Hippocampal formation (tissue), 2 donors: ENCODE measurements at regions not wholly inside any gene's neighbourhood (a gene's known extent, or its start where the extent isn't known, plus 50 kb on each side); places are given as distances from the start of the nearest gene placed in this dataset.
"Not testable (repeated sequence)": the region's sequence is repeated elsewhere in the genome, so short reads cannot be mapped to it uniquely, and the experiment has no call there.

ENCODE experiments used
- DNase-seq, 2 donors: peaks; one replicate each; lab custom pipeline; 2025; lab: John Stamatoyannopoulos, UW

DNA sequence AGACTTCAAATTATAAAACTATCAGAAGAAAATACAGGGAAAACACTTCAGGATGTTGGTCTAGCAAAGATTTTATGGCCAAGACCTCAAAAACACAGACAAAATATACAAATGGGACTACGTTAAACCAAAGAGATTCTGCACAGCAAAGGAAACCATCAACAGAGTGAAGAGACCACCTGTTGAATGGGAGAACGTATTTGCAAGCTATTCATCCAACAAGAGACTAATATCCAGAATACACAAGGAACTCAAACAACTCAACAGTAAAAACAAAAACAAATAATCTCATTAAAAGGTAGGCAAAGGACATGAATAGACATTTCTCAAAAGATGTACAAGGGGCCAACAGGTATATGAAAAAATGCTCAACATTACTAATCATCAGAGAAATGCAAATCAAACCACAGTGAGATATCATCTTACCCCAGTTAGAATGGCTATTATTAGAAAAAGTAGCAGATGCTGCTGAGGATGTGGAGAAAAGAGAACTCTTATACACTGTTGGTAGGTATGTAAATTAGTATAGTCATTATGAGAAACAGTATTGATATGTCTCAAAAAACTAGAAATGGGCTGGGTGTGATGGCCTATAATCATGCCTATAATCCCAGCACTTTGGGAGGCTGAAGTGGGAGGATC lies 112.6 kb downstream of the LRIG2 start:
- DNase-seq = no peak

DNA sequence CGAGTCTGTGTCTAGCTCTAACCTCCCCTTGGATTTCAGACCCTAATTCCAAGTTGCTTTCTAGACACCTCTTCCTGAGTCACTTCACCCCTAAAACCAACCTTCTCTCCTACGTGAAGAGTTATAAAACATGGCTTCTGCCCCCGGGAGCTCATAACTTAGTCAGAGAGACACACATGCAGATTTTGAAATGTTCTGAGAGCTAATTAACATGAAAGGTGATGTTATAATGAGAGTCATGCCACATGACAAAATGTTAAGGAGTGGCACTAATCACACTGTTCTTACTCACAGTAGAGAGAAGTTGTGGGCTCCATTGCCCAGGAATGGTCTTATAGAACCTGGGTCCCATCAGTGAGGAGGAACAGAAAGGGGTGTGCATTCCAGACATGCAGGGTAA lies 117.1 kb downstream of the LRIG2 start:
- DNase-seq = no peak

DNA sequence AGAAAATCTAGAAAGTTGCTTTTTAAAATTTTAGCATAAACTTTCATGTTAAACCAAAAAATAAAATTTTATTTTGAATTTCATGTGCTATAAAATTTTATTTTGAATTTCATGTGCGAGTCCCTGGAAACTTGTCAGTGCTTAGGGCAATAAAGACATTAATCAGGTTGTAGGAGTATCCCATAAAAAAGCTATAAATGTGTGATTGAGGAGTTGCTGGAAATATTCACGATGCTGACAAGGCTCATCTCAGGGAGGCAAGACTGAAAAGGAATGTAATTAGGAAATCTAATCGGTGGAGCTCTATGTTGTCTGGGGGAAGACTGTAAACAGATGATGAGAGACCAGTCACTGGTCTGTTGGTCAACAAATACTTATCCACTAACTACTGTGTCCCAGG lies 117.9 kb downstream of the LRIG2 start:
- DNase-seq = no peak

DNA sequence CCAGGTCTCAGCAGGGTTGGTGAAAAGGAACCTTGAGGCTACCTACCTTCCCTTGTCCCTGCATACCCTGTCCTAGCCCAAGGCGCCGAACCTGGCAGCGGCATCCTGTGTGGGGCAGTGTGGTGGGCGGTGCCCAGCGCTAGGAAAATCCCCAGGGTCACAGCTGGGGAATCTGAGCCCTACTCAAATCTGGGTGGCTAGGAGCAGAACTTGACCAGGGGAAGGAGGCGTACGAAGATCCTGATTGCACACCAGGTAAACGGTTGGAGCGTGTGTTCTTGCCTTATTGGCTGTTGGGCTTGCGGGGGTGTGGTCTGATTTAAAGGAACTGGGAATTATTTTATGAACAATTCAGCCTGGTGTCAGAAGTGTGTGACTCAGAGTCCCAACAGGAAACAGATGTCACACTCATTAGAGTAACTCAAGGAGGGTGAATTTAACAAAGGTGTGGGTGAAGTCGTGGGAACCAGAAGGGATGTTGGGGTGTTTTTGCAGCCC lies 118.6 kb downstream of the LRIG2 start:
- no peak for DNase-seq

DNA sequence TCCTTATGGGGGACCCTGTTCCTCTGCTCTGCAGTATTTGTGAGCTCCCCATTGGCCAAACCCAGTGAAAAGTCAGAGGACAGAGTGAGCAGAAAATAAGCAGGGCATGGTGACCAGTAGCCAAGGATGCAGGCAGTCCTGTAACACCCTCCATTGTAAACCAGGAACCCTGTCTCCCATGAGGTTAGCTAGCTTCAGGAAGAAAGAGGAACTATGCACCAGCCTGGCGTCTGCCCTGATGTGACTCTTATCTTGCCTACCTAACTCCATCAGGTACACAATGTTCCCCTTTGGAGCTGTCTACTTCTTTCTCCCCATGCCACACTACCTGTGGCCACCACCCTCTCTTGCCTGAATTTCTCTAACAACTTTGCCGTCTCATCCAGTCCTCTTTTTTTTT lies 119.2 kb downstream of the LRIG2 start:
- DNase-seq = no peak

DNA sequence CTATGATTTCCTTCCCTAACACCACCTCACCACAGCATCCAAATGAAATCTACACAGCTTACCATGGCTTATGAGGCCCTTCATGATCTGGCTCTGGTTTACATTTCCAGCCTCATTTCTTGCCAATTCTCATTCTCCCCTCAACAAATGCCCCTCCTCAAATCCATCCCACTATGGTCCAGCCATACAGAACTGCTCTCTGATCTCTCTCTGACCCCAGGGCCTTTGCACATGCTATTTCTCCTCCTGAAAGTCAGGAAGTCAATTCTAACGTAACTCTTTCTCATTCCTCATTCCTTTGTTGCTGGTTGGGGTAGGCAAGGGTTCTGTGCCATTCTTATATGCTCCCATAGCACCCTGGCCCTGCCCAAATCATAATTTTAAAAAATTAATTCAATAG lies 120.0 kb downstream of the LRIG2 start:
- no peak for DNase-seq

DNA sequence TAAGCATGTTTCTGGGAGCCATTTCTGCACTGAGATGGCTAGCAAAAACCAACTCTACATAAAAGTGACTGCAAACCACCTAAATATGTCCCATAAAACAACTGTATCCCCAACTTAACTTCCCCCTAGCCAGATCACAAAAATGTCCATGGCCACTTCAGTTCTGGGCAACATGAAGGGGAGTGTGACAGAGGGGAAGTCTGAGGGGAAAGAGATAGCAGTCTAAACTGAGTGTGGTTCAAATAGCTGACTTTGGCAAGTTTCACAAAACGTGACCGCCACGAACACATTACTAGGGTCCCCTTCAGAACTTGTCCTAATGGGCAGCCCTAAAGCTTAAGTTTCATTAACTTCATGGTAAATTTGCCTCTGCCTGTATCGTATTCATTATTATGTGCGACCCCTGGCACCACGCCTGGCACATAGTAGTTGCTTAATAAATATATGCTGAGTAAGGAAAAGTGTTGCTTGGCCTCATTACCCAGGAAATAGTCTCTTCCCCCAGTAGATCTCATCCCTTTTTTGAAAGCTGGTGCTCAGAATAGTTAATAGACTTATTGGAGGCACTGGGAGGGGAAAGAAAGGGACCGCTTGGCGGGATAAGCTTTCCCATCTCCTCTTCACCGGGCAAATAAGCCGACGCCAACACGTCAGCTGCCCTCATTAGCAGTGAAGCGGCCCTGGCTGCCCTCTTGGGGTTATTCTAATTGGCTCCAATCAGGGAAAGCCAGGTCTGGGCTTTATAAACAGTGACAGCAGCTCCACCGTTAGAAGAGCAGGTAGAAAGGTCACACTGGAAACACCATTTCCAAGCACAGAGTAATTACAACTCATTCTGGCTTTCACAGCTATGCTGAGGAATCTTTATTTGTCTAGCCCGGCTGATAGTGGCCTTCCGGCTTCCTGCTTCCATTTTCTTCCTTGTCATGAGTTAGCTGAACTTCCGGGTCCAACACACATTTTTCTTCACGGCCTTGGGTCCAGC lies 122.1 kb downstream of the LRIG2 start:
- no peak for DNase-seq

DNA sequence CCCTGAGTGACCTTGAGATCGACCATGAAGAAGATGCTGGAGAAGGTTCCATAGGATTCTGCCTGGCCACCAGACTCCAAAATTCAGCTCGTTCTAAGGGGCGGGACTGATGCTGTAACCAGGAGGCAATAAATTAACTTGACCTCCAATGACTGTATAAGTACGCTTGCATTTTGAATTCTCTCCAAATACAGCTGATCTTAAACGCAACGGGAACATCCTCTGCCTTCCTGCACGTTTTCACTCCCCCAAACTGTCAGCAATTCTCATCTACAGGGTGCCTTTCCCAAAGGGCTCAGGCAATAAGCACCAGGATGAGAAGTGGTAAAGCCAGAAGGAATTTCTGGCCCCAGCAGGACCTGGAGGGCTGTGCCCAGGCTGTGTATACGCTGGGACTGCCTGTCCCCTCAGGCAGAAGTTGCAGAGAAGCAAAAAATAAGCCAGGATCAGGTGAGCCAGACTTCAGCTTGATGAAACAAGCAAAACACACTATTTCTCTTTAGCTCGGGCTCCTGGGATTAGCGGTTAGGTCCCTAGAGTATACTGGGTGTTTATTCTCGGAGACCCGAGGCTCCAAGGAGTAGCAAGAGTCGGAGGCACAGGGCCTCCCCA lies 124.8 kb downstream of the LRIG2 start:
- no peak for DNase-seq

DNA sequence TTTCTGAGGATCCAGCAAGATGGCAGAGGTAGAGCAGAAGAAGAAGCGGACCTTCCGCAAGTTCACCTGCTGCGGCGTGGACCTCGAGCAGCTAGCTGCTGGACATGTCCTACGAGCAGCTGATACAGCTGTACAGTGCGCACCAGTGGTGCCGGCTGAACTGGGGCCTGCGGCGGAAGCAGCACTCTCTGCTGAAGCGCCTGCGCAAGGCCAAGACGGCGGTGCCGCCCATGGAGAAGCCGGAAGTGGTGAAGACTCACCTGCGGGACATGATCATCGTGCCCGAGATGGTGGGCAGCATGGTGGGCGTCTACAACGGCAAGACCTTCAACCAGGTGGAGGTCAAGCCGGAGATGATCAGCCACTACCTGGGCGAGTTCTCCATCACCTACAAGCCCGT lies 125.8 kb downstream of the LRIG2 start:
- DNase-seq = no peak

DNA sequence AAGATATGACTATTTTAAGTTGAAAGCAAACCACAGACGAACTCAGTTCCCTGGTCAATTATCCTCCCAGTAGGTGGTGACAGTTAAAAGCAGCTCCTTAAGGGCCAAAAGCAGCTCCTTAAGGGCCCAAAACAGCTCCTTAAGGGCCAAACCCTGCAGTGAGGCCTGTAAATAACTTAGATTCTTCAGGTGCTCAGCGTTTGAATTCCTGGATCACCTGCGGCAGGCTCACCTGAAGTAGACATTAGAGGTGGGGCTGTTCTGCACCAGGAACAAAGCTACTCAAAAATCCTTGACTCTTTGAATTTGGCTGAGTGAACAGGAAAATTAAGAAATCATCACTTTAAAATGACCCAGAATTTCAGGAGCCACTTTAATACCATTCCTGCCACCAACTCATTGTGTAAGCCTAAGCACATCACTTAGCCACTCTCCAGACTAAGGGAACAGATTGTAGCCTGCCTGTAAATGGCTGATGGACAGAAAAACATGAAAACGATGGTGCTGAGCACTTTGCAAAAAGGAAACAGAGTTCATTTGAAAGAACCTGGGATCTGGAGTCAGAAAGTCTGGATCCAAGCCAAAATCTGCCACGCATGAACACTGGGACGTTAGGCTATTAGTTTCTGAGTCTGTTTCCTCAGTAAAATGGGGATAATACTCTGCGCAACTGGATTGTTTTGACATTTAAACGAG lies 126.9 kb downstream of the LRIG2 start:
- DNase-seq = no peak

DNA sequence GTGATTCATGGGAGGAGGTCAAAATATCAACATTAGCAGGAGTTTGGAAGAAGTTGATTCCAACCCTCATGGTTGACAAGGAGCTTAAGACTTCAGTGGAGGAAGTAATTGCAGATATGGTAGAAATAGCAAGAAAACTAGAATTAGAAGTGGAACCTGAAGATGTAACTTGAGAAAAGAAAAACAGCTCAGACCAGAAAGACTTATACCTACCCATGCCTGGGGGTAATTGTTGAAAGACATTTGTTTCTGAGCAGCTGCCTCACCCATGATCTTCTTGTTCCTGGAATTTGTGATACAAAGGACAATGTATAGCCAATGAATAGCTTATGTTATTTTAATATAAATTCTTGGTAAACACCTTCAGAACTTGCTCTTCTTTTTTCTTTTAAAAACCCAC lies 128.6 kb downstream of the LRIG2 start:
- no peak for DNase-seq

DNA sequence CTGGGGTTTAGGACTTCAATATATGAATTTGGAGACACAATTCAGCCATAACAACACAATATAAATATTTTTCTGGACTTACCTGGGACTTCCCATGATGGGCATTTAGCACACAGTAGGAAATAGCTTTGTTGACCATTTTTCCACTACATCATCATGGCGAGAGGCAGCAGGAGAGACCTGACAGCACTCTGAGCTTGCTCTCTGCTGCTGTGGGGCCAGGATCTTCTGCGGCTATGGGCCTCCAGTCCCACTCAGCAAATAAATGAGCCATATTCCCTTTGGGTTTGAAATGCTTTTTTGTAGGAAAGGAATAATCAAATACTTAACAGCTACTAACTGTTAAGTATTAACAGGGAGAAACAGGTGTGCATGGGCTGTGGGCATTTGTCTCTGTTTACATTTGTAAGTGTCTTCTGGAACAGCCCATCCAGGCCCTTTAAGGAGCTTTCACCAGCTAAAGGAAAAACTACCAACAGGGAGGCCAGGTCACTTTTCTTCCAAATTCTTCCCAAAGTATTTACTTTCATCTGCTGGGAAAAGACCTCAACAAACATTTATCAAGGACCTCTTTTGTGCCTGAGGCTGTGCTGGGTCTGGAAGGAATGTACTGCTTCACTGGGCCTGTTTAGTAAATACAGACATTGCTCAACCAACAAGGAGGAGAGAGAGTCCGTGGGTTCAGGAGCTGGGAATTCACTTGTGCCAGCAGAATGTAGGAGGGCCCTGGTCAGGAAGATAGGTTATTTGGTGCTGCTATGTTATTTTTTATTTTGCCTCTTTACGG lies 133.2 kb downstream of the LRIG2 start:
- DNase-seq = no peak

DNA sequence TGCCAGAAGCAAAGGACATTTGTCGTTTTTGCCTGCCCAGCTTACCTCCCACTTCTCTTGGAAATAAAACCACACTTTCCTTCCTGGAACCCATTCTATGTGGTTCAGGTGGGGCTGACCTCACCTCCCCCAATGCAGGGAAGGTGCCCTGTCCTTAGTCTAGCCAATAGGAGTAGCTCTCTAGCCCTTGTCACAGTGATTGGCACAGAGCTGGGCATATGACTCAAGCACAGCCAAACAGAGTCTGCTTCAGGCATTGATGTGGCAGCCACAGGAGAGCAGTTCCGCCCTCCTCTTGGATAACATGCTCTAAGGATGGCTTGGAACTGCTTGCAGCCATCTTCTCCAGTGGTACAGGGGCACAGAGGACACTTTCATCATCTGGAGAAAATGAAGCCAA lies 134.0 kb downstream of the LRIG2 start:
- no peak for DNase-seq

DNA sequence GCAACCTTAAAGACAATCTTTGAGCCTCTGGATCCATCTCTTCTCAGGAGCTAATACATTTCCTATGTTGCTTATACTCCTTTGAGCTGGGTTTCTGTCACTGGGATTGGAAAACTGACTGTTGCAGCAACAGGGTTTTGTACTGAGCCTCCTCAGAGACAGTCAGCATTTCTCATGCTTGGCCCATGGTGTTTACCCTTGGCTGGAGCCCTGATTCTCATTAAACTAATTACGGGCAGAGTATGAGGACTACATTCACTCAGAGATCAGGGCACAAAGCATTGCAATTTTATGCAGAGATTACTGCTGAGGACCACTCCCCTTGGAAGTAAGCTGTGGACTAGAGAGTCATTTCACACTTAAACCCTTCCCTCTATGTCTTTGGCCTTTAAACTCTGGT lies 134.5 kb downstream of the LRIG2 start:
- no peak for DNase-seq

DNA sequence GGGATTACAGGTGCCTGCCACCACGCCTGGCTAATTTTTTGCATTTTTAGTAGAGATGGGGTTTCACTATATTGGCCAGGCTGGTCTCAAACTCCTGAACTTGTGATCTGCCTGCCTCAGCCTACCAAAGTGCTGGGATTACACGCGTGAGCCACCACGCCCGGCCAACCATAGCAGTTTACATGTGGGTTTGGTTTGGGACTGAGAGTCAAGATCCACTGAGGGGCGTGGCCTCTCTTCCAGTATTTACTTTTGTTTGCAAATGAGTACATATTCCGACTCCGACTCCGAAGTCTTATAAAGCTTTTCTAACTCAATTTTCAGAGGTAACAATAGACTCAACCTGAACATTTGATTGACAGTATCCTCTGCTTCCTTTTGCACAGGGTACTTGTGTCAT lies 135.4 kb downstream of the LRIG2 start:
- DNase-seq = not testable (repeated sequence)

DNA sequence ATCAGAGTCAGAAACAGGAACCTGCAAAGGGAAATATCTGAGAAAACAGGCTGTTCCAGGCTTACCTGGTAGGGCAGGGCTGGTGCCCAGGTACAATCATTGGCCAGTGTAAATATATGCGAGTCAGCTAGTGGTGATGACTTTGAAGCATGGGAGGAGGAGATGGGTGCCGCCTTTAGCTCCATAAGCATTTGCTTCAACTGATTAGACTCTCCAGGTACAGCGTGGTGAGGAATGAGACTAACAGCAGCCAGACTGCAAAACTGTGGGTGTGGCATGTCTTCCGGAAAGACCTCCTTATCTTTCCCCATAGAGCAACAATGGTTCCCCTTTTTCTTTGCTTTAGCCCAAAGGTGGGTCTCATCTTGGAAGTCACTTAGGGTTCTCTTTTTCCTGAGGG lies 137.2 kb downstream of the LRIG2 start:
- no peak for DNase-seq

DNA sequence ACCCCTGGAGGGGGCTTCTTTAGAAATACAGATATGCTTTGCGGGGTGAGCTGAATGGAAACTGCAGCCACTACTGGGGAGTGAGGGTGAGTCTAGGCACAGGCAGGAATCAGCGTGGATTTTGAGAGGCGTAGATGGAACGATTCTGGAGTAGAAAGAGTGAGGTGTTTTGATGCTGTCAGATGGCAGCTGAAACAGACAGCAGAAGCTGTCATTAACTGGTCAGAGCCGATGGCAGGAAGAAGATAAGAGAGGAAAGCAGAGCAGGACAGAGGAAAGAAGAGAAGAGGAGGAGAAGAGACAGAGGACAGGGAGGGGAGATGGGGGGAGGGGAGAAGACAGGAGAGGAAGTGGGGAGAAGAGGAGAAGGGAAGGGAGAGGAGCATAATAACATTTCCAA lies 138.5 kb downstream of the LRIG2 start:
- no peak for DNase-seq

DNA sequence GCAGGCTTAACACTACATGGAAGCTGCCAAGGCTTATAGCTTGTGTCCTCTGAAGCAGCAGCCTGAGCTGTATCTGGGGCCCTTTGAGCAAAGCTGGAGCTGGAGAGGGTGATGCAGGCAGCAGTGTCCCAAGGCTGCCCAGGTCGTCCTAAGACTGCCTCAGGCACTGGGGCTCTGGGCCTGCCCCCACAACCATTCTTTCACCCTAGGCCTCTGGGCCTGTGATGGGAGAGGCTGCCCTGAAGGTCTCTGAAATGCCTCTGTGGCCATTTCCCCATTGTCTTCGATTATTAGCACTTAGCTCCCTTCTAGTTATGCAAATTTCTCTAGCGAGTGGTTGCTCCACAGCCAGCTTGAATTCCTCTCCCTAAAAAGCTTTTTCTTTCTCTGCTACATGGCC lies 142.0 kb downstream of the LRIG2 start:
- no peak for DNase-seq

DNA sequence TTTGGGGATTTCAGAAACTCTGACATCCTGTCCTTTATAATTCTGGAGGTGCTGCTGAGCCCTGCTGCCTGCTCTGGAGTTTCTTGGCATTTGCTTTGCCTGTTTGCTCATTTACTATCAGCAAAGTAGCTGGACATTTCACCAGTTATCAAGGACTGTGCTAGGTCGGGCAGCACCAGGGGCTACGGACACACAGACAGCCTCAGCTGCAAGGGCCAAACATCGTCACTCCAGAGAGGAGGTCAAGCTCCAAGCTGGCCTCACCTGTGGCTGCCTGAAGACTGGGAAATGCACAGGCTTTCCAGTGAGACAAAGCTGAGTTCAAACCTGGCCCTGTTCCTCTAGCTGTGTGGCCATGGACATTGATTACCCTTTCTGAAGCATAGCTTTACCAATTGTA lies 143.7 kb downstream of the LRIG2 start:
- no peak for DNase-seq

DNA sequence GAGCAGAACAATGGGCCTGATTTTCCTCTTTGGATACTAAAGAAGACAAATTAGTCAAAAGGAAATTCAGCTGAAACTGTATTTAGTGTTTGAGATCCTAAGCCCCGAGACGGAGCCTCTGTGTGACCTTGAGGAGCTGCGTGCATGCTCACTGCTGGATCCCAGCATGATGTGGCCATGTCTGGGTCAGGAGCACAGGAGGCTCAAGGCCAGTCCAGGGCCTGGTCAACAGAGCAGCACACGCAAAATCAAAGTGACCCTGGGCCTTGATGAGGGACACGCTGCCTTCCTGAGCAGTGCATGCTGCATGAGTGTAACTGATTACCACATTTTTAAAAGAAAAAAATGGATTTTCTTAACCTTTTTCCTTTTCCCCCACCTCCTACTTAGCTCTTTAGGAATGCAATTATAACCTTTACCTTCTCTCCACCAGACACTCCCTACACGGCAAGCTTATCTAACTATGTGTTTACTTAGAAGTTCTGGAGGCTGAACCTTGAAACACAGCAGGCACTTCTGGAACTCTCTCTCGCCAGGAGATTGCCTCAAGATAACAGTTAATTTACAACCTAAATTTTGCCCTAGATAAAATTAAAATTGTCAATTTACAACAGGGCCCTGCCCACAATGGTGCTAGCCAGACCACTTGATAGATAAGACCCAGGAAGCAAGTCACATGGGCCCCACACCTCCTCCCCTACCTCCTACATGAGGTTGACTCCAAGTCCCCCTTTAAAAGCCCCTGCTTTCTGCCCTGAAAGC lies 144.6 kb downstream of the LRIG2 start:
- DNase-seq = no peak

DNA sequence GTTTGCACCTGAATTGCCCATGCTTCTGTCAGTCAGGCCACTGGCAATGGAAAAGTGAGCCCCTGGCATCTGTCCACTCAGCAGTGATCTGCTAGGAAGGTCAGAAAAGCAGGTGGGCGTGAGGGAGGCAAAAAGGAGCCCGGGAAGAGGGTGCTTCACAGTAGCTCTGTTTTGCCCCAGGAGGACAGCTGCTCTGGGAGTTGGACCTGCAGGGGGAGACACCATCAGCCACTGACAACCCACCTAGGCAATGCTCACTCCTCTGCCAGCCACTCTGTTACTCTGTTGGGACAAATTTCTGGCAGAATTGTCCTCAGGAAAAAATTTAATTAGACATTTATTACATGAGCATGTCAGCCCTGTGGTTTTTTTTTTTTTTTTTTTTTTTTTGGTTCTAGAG lies 146.4 kb downstream of the LRIG2 start:
- no peak for DNase-seq
